OCI-LY3 (cell line): ENCODE measurements at regions not wholly inside any gene's neighbourhood (a gene's known extent, or its start where the extent isn't known, plus 50 kb on each side); places are given as distances from the start of the nearest gene placed in this dataset.

Source experiments
- CTCF ChIP-seq: fragments of 200-600, 300-600 bp; sonication (generic); IDR thresholded peaks from 2 replicates; pipeline ENCODE4 v1.5.1; 2014; ENCODE audit warnings: antibody characterized with exemption, low read length, low read depth
- EZH2phosphoT487 ChIP-seq: fragments of 200-600 bp; shearing (Covaris generic); IDR thresholded peaks from 2 replicates; pipeline ENCODE4 v1.6.1; 2018; ENCODE audit warnings: antibody characterized with exemption, mixed run types, low read depth

- TF ChIP-seq CTCF (no peak), EZH2phosphoT487 (no peak)
Measured at GRCh38 chr20:51918561-51918960, 116.2 kb upstream of the SALL4 start.
